ENCODE measurements at regions not wholly inside any gene's neighbourhood (a gene's known extent, or its start where the extent isn't known, plus 50 kb on each side); places are given as distances from the start of the nearest gene placed in this dataset.
"Not testable (repeated sequence)": the region's sequence is repeated elsewhere in the genome, so short reads cannot be mapped to it uniquely, and the experiment has no call there.

- H3K9me3 ChIP-seq (ENCODE audit: control insufficient read depth in 2 of 2, low read length in 2 of 2); H3K27me3 ChIP-seq (ENCODE audit: control insufficient read depth in 2 of 2, insufficient read depth in 2 of 2, low read length in 2 of 2); H3K27ac ChIP-seq (ENCODE audit: low read depth in 2 of 2, low read length in 2 of 2); H3K4me3 ChIP-seq (ENCODE audit: low read length in 2 of 2); H3K4me1 ChIP-seq (ENCODE audit: control insufficient read depth in 2 of 2, insufficient read depth in 2 of 2, low read length in 2 of 2); H3K9ac ChIP-seq (ENCODE audit: low read depth in 1 of 2, low read length in 2 of 2); H3K36me3 ChIP-seq (ENCODE audit: control insufficient read depth in 2 of 2, insufficient read depth in 2 of 2, low read length in 2 of 2): not testable (repeated sequence)
Observed at GRCh38 chr20:30291686-30292085, 965.8 kb upstream of the DEFB115 start.

DNA sequence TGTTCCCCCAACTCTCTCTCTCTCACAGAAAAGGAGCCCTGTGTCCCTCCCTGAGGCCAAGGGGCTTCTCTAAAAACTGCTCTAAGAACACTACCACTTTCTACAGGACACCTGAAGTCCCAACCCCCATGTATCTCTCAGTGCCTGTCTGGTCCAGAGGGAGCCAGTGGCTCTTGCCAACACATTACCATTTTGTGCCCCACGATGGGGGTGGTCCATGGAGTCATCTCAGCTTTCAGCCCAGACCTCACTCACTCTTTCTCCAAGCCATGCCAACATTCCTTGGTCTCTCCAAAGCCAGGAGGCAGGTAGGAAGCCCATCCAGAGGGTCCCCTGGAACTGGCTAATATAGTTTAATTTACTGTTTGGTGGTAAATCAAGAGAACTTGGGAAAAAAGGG is 962.1 kb upstream of the DEFB115 start:
- not testable (repeated sequence) for H3K27ac ChIP-seq (ENCODE audit: low read depth in 2 of 2, low read length in 2 of 2); H3K9me3 ChIP-seq (ENCODE audit: control insufficient read depth in 2 of 2, low read length in 2 of 2); H3K36me3 ChIP-seq (ENCODE audit: control insufficient read depth in 2 of 2, insufficient read depth in 2 of 2, low read length in 2 of 2); H3K4me3 ChIP-seq (ENCODE audit: low read length in 2 of 2); H3K27me3 ChIP-seq (ENCODE audit: control insufficient read depth in 2 of 2, insufficient read depth in 2 of 2, low read length in 2 of 2); H3K9ac ChIP-seq (ENCODE audit: low read depth in 1 of 2, low read length in 2 of 2); H3K4me1 ChIP-seq (ENCODE audit: control insufficient read depth in 2 of 2, insufficient read depth in 2 of 2, low read length in 2 of 2)

DNA sequence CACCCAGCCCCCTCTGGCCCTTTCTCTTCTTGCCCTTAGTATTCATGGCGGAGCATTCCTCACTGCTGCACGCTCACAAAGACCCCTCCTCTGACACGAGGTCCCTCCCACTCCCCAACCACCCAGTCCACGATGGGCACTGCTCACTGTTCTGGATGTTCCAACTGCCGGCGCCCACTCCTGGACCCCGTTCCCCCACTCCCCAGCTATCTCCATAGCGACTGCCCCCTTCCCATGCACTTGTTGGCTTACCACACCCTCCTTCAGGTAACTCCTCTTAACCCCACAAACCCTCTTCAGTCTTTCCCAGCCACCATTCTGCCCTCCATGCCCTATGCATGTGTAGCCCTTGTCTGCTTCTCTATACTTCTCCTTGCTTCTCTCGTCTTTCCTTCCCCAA is 961.5 kb upstream of the DEFB115 start:
- not testable (repeated sequence) for H3K27me3 ChIP-seq (ENCODE audit: control insufficient read depth in 2 of 2, insufficient read depth in 2 of 2, low read length in 2 of 2); H3K9me3 ChIP-seq (ENCODE audit: control insufficient read depth in 2 of 2, low read length in 2 of 2); H3K27ac ChIP-seq (ENCODE audit: low read depth in 2 of 2, low read length in 2 of 2); H3K9ac ChIP-seq (ENCODE audit: low read depth in 1 of 2, low read length in 2 of 2); H3K4me3 ChIP-seq (ENCODE audit: low read length in 2 of 2); H3K36me3 ChIP-seq (ENCODE audit: control insufficient read depth in 2 of 2, insufficient read depth in 2 of 2, low read length in 2 of 2); H3K4me1 ChIP-seq (ENCODE audit: control insufficient read depth in 2 of 2, insufficient read depth in 2 of 2, low read length in 2 of 2)

DNA sequence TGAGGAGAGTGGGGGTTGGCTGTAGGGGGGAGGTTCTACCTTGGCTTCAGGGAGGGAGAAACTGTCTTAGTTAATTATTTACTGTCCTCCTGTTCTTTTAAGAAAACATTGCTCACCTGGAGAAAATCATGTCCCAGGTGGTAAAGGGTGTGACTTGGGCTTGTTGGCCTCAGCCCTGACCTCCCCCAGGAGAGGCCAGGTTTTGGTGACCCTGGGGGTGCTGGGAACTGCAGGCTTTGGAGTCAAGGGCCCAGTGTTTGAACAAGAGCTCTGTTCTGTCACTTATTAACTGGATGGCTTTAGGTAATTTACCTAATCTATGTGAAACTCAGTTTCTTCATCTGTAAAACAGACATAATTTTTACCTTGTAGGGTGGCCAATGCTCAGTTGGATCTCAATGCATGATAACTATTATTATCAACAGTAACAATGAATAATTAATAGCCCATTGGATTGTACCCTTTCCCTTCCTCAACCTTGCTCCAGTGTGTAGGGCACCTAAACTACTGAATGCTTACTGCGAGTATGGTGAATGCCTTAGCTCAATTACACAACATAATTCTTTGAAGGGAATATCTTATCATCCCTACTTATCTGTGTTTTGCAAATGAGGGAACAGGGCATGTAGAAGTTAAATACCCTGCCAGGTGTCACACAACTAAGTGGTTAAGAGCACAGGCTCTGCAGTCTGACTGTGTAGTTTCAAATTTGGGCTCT is 959.4 kb upstream of the DEFB115 start:
- not testable (repeated sequence) for H3K36me3 ChIP-seq (ENCODE audit: control insufficient read depth in 2 of 2, insufficient read depth in 2 of 2, low read length in 2 of 2); H3K9me3 ChIP-seq (ENCODE audit: control insufficient read depth in 2 of 2, low read length in 2 of 2); H3K4me1 ChIP-seq (ENCODE audit: control insufficient read depth in 2 of 2, insufficient read depth in 2 of 2, low read length in 2 of 2); H3K27ac ChIP-seq (ENCODE audit: low read depth in 2 of 2, low read length in 2 of 2); H3K4me3 ChIP-seq (ENCODE audit: low read length in 2 of 2); H3K9ac ChIP-seq (ENCODE audit: low read depth in 1 of 2, low read length in 2 of 2); H3K27me3 ChIP-seq (ENCODE audit: control insufficient read depth in 2 of 2, insufficient read depth in 2 of 2, low read length in 2 of 2)

GRCh38 chr20:30300220-30300642 is 957.2 kb upstream of the DEFB115 start:
- H3K27me3 ChIP-seq (ENCODE audit: control insufficient read depth in 2 of 2, insufficient read depth in 2 of 2, low read length in 2 of 2); H3K4me1 ChIP-seq (ENCODE audit: control insufficient read depth in 2 of 2, insufficient read depth in 2 of 2, low read length in 2 of 2); H3K4me3 ChIP-seq (ENCODE audit: low read length in 2 of 2); H3K36me3 ChIP-seq (ENCODE audit: control insufficient read depth in 2 of 2, insufficient read depth in 2 of 2, low read length in 2 of 2); H3K9ac ChIP-seq (ENCODE audit: low read depth in 1 of 2, low read length in 2 of 2); H3K9me3 ChIP-seq (ENCODE audit: control insufficient read depth in 2 of 2, low read length in 2 of 2); H3K27ac ChIP-seq (ENCODE audit: low read depth in 2 of 2, low read length in 2 of 2): not testable (repeated sequence)

GRCh38 chr20:30302786-30303185 is 954.7 kb upstream of the DEFB115 start:
- not testable (repeated sequence) for H3K9me3 ChIP-seq (ENCODE audit: control insufficient read depth in 2 of 2, low read length in 2 of 2); H3K4me3 ChIP-seq (ENCODE audit: low read length in 2 of 2); H3K27ac ChIP-seq (ENCODE audit: low read depth in 2 of 2, low read length in 2 of 2); H3K9ac ChIP-seq (ENCODE audit: low read depth in 1 of 2, low read length in 2 of 2); H3K4me1 ChIP-seq (ENCODE audit: control insufficient read depth in 2 of 2, insufficient read depth in 2 of 2, low read length in 2 of 2); H3K27me3 ChIP-seq (ENCODE audit: control insufficient read depth in 2 of 2, insufficient read depth in 2 of 2, low read length in 2 of 2); H3K36me3 ChIP-seq (ENCODE audit: control insufficient read depth in 2 of 2, insufficient read depth in 2 of 2, low read length in 2 of 2)

DNA sequence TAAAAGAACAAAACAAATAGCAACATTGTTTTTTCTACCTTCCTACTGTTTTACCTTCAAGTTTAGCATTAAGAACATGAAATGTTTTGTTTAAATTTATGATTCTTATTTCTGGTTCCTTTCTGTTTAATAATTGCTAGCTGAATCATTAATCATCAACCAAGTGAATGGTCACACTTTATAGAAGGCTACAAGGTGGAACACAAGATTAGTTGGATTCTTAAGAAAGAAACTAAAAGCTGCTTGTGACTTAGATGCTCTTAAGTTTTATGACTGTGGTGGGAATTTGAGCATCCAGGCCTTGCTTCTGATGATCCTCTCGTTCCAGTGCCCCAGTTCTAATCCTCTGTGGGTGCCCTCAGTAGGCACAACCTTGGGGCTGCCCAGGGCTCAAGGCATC is 947.5 kb upstream of the DEFB115 start:
- not testable (repeated sequence) for H3K4me1 ChIP-seq (ENCODE audit: control insufficient read depth in 2 of 2, insufficient read depth in 2 of 2, low read length in 2 of 2); H3K9ac ChIP-seq (ENCODE audit: low read depth in 1 of 2, low read length in 2 of 2); H3K4me3 ChIP-seq (ENCODE audit: low read length in 2 of 2); H3K36me3 ChIP-seq (ENCODE audit: control insufficient read depth in 2 of 2, insufficient read depth in 2 of 2, low read length in 2 of 2); H3K27ac ChIP-seq (ENCODE audit: low read depth in 2 of 2, low read length in 2 of 2); H3K9me3 ChIP-seq (ENCODE audit: control insufficient read depth in 2 of 2, low read length in 2 of 2); H3K27me3 ChIP-seq (ENCODE audit: control insufficient read depth in 2 of 2, insufficient read depth in 2 of 2, low read length in 2 of 2)

GRCh38 chr20:30310385-30310784 is 947.1 kb upstream of the DEFB115 start:
- H3K27me3 ChIP-seq (ENCODE audit: control insufficient read depth in 2 of 2, insufficient read depth in 2 of 2, low read length in 2 of 2); H3K4me3 ChIP-seq (ENCODE audit: low read length in 2 of 2); H3K4me1 ChIP-seq (ENCODE audit: control insufficient read depth in 2 of 2, insufficient read depth in 2 of 2, low read length in 2 of 2): not testable (repeated sequence)

DNA sequence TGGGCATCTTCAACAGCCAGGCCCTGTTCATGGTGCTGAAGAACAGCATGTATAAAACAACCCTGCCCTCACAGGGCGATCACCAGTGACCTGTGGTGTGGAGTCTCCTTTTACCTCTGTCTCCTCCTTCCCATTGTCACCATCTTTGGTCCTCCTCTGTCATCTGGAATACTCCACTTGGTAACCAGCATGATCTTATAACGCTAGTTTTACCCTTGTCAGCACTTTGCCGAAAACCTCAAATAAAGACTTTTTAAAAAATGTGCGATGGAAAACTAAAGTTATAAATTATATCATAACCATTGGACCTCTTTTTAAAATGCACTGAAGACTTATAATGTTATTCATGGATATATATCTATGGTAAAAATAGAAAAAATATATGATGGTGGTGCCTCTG is 945.2 kb upstream of the DEFB115 start:
- H3K9me3 ChIP-seq (ENCODE audit: control insufficient read depth in 2 of 2, low read length in 2 of 2); H3K27me3 ChIP-seq (ENCODE audit: control insufficient read depth in 2 of 2, insufficient read depth in 2 of 2, low read length in 2 of 2); H3K4me3 ChIP-seq (ENCODE audit: low read length in 2 of 2); H3K4me1 ChIP-seq (ENCODE audit: control insufficient read depth in 2 of 2, insufficient read depth in 2 of 2, low read length in 2 of 2); H3K27ac ChIP-seq (ENCODE audit: low read depth in 2 of 2, low read length in 2 of 2); H3K9ac ChIP-seq (ENCODE audit: low read depth in 1 of 2, low read length in 2 of 2); H3K36me3 ChIP-seq (ENCODE audit: control insufficient read depth in 2 of 2, insufficient read depth in 2 of 2, low read length in 2 of 2): not testable (repeated sequence)

More at GRCh38 chr20:30310385-30310784, 947.1 kb upstream of the DEFB115 start:
- not testable (repeated sequence) for H3K9me3 ChIP-seq (ENCODE audit: control insufficient read depth in 2 of 2, low read length in 2 of 2); H3K27ac ChIP-seq (ENCODE audit: low read depth in 2 of 2, low read length in 2 of 2); H3K36me3 ChIP-seq (ENCODE audit: control insufficient read depth in 2 of 2, insufficient read depth in 2 of 2, low read length in 2 of 2); H3K9ac ChIP-seq (ENCODE audit: low read depth in 1 of 2, low read length in 2 of 2)

DNA sequence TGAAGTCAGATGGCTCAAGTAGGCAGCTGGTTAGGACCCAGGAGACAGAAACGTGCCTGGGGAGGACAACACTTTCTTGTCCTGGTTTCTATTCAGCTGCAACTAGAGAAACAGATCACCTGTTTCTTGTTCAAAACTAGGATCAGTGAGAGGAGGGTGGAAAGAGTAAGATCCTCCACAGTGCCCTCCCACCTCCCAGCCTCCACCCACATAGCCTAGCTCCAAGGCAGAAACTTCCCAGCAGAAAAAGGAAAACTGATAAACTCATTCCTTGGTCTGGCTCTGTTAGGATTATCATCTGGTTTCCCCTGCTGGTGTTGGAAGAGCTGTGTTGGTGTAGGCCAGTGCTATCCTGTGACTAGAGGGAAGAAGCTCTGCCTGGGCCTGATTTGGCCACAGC is 943.8 kb upstream of the DEFB115 start:
- not testable (repeated sequence) for H3K36me3 ChIP-seq (ENCODE audit: control insufficient read depth in 2 of 2, insufficient read depth in 2 of 2, low read length in 2 of 2); H3K9ac ChIP-seq (ENCODE audit: low read depth in 1 of 2, low read length in 2 of 2); H3K4me3 ChIP-seq (ENCODE audit: low read length in 2 of 2)

DNA sequence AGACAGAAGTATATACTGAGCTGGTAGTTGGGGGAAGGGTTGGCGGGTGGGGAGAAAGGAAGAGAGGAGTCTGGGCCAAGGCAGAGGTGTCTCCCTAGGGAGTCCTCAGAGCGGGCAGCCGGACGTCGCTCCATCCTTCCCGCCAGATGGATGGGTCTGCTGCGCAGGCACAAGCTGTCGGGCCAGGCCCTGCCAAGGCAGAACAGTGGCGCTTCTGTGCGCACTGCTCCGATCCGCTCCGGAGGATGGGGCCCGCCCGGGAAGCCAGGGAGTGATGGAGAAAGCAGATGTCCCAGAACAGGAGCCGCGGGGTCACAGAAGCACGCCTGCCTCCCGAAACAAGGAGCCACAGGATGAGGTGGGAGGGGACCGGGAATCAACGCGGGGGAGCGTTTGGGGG is 941.4 kb upstream of the DEFB115 start:
- H3K27ac ChIP-seq (ENCODE audit: low read depth in 2 of 2, low read length in 2 of 2); H3K4me3 ChIP-seq (ENCODE audit: low read length in 2 of 2); H3K9ac ChIP-seq (ENCODE audit: low read depth in 1 of 2, low read length in 2 of 2): not testable (repeated sequence)

More for the DNA sequence above, 943.8 kb upstream of the DEFB115 start:
- not testable (repeated sequence) for H3K27me3 ChIP-seq (ENCODE audit: control insufficient read depth in 2 of 2, insufficient read depth in 2 of 2, low read length in 2 of 2); H3K4me1 ChIP-seq (ENCODE audit: control insufficient read depth in 2 of 2, insufficient read depth in 2 of 2, low read length in 2 of 2); H3K9me3 ChIP-seq (ENCODE audit: control insufficient read depth in 2 of 2, low read length in 2 of 2); H3K27ac ChIP-seq (ENCODE audit: low read depth in 2 of 2, low read length in 2 of 2)

More for the DNA sequence above, 941.4 kb upstream of the DEFB115 start:
- H3K9me3 ChIP-seq (ENCODE audit: control insufficient read depth in 2 of 2, low read length in 2 of 2); H3K4me1 ChIP-seq (ENCODE audit: control insufficient read depth in 2 of 2, insufficient read depth in 2 of 2, low read length in 2 of 2); H3K27me3 ChIP-seq (ENCODE audit: control insufficient read depth in 2 of 2, insufficient read depth in 2 of 2, low read length in 2 of 2); H3K36me3 ChIP-seq (ENCODE audit: control insufficient read depth in 2 of 2, insufficient read depth in 2 of 2, low read length in 2 of 2): not testable (repeated sequence)

Data from mucosa of rectum (tissue), 2 donors.